H1 (cell line): ENCODE measurements at regions not wholly inside any gene's neighbourhood (a gene's known extent, or its start where the extent isn't known, plus 50 kb on each side); places are given as distances from the start of the nearest gene placed in this dataset.

Source experiments
- CTCF ChIA-PET: fragments of 300-600 bp; sonication (Branson Sonifier 250); formaldehyde crosslinking; loops from one replicate; lab custom pipeline; 2021; ENCODE audit not compliant: partially characterized antibody; lab: Charles Lee
- POLR2A ChIA-PET: fragments of 300-600 bp; sonication (Branson Sonifier 250); formaldehyde crosslinking; loops from one replicate; lab custom pipeline; 2021; ENCODE audit warnings: inconsistent platforms; ENCODE audit not compliant: partially characterized antibody; lab: Charles Lee
- DNase-seq, 2 experiments: peaks; one replicate each; pipeline versions ENCODE4 v3.0.0 to v3.0.0-alpha.2; 2010 to 2022; ENCODE audit warnings: low spot score in 2 of 2, low read depth in 1 of 2, mixed read lengths in 1 of 2
- FAIRE-seq: peaks from 2 replicates; lab custom pipeline; 2011; peaks lifted over from hg19 to GRCh38; lab: Jason Lieb, UNC
- H2AFZ ChIP-seq: 2 replicates; pipeline ENCODE4 v1.8.1; 2012; ENCODE audit warnings: low read length, inconsistent platforms
- H2AK5ac ChIP-seq: 2 replicates; pipeline ENCODE4 v1.6.1; 2013; ENCODE audit warnings: low read depth, low read length
- H2BK120ac ChIP-seq: replicated peaks from 2 replicates; pipeline ENCODE3; 2013; ENCODE audit warnings: low read depth, low read length, inconsistent platforms
- H2BK12ac ChIP-seq: 2 replicates; pipeline ENCODE4 v1.6.1; 2013; ENCODE audit warnings: low read depth, low read length
- H2BK15ac ChIP-seq: 2 replicates; pipeline ENCODE4 v1.6.1; 2013; ENCODE audit warnings: low read length
- H2BK20ac ChIP-seq: 2 replicates; pipeline ENCODE4 v1.6.1; 2013; ENCODE audit warnings: low read length
- H2BK5ac ChIP-seq: 2 replicates; pipeline ENCODE4 v1.6.1; 2013; ENCODE audit warnings: low read depth, low read length
- H3K14ac ChIP-seq: 2 replicates; pipeline ENCODE4 v1.6.1; 2013; ENCODE audit warnings: inconsistent platforms; ENCODE audit not compliant: insufficient read length
- H3K18ac ChIP-seq: 2 replicates; pipeline ENCODE4 v1.6.1; 2013; ENCODE audit warnings: low read length; ENCODE audit errors: extremely low read depth
- H3K23ac ChIP-seq: 2 replicates; pipeline ENCODE4 v1.6.1; 2013; ENCODE audit warnings: inconsistent platforms; ENCODE audit not compliant: insufficient read length
- H3K23me2 ChIP-seq: 2 replicates; pipeline ENCODE4 v1.6.1; 2013; ENCODE audit warnings: low read depth, low read length
- H3K27ac ChIP-seq: 2 replicates; pipeline ENCODE4 v1.6.1; 2011; ENCODE audit warnings: low read depth, low read length, inconsistent platforms
- H3K27me3 ChIP-seq, 4 experiments: replicated peaks in 1 of 4; 1 replicate in 1 of 4; 2 replicates in 3 of 4; pipeline versions ENCODE4 v1.6.1 to v1.8.1; 2011 to 2013; ENCODE audit warnings: low read length in 3 of 4, mild to moderate bottlenecking in 3 of 4, inconsistent platforms in 2 of 4, mixed read lengths in 2 of 4, moderate library complexity in 1 of 4; ENCODE audit not compliant: control insufficient read depth in 3 of 4, insufficient read depth in 3 of 4; ENCODE audit errors: extremely low read depth in 1 of 4
- H3K36me3 ChIP-seq, 4 experiments: 2 replicates each; pipeline versions ENCODE4 v1.6.1 to v1.8.1; 2011 to 2013; ENCODE audit warnings: mild to moderate bottlenecking in 4 of 4, low read length in 3 of 4, moderate library complexity in 2 of 4, control low read depth in 1 of 4, inconsistent platforms in 1 of 4; ENCODE audit not compliant: insufficient read depth in 4 of 4, control insufficient read depth in 2 of 4
- H3K4ac ChIP-seq: replicated peaks from 2 replicates; pipeline ENCODE3; 2013; ENCODE audit warnings: low read length, low read depth, mixed read lengths, inconsistent platforms; ENCODE audit not compliant: insufficient read length
- H3K4me1 ChIP-seq, 4 experiments: replicated peaks in 1 of 4; 1 replicate in 1 of 4; 2 replicates in 3 of 4; pipeline versions ENCODE4 v1.6.1 to v1.8.1; 2011 to 2013; ENCODE audit warnings: low read length in 3 of 4, inconsistent platforms in 2 of 4, mixed read lengths in 1 of 4; ENCODE audit not compliant: insufficient read depth in 4 of 4, control insufficient read depth in 3 of 4
- H3K4me2 ChIP-seq, 2 experiments: 2 replicates each; pipeline versions ENCODE4 v1.6.1 to v1.8.1; 2011 to 2013; ENCODE audit warnings: low read depth in 2 of 2, low read length in 2 of 2, control low read depth in 1 of 2, inconsistent platforms in 1 of 2, mild to moderate bottlenecking in 1 of 2; ENCODE audit not compliant: insufficient read depth in 1 of 2
- H3K4me3 ChIP-seq, 4 experiments: fragments of 200-600, 300-600 bp in 1 of 4; sonication (generic), shearing (Covaris generic), sonication (Bioruptor Twin) in 1 of 4; 2 replicates each; pipeline versions ENCODE4 v1.5.1 to v1.8.1; 2011 to 2016; ENCODE audit warnings: low read length in 4 of 4, low read depth in 3 of 4, control low read depth in 2 of 4, inconsistent platforms in 2 of 4, mild to moderate bottlenecking in 2 of 4, mixed read lengths in 1 of 4, moderate library complexity in 1 of 4; ENCODE audit not compliant: insufficient read depth in 2 of 4; ENCODE audit errors: extremely low read depth in 1 of 4
- H3K56ac ChIP-seq: replicated peaks from 2 replicates; pipeline ENCODE3; 2013; ENCODE audit warnings: low read depth, mild to moderate bottlenecking, mixed read lengths, low read length, inconsistent platforms; ENCODE audit not compliant: insufficient read length
- H3K79me1 ChIP-seq: 2 replicates; pipeline ENCODE4 v1.6.1; 2013; ENCODE audit warnings: low read depth, low read length, control low read depth
- H3K79me2 ChIP-seq, 2 experiments: 2 replicates each; pipeline versions ENCODE4 v1.6.1 to v1.8.1; 2012 to 2013; ENCODE audit warnings: low read length in 2 of 2, mild to moderate bottlenecking in 2 of 2, inconsistent platforms in 1 of 2; ENCODE audit not compliant: insufficient read depth in 2 of 2, control insufficient read depth in 1 of 2
- H3K9ac ChIP-seq, 4 experiments: replicated peaks in 1 of 4; 1 replicate in 1 of 4; 2 replicates in 3 of 4; pipeline versions ENCODE4 v1.6.1 to v1.8.1; 2011 to 2013; ENCODE audit warnings: low read depth in 3 of 4, low read length in 3 of 4, control low read depth in 2 of 4, mild to moderate bottlenecking in 2 of 4, moderate library complexity in 2 of 4, inconsistent platforms in 1 of 4; ENCODE audit errors: extremely low read depth in 1 of 4
- H3K9me3 ChIP-seq, 2 experiments: 2 replicates each; pipeline versions ENCODE4 v1.6.1 to v1.8.1; 2012 to 2013; ENCODE audit warnings: mild to moderate bottlenecking in 2 of 2, moderate library complexity in 2 of 2, control low read depth in 1 of 2, inconsistent platforms in 1 of 2, low read depth in 1 of 2, low read length in 1 of 2, mixed read lengths in 1 of 2; ENCODE audit not compliant: insufficient read depth in 2 of 2
- H4K20me1 ChIP-seq, 2 experiments: replicated peaks in 1 of 2; 2 replicates each; pipeline versions ENCODE3 to v1.8.1; 2011 to 2013; ENCODE audit warnings: inconsistent platforms in 2 of 2, low read length in 2 of 2, mild to moderate bottlenecking in 1 of 2; ENCODE audit not compliant: insufficient read depth in 2 of 2, control insufficient read depth in 1 of 2
- H4K5ac ChIP-seq: 2 replicates; pipeline ENCODE4 v1.6.1; 2013; ENCODE audit warnings: low read length, low read depth, mixed read lengths, inconsistent platforms; ENCODE audit not compliant: insufficient read length
- H4K8ac ChIP-seq: 2 replicates; pipeline ENCODE4 v1.8.0; 2013; ENCODE audit warnings: mild to moderate bottlenecking, moderate library complexity, low read length, inconsistent platforms; ENCODE audit not compliant: insufficient read depth; ENCODE audit errors: extremely low read depth
- H4K91ac ChIP-seq: replicated peaks from 2 replicates; pipeline ENCODE3; 2013; ENCODE audit warnings: low read length, mixed read lengths, inconsistent platforms; ENCODE audit not compliant: insufficient read length
- CBX5 ChIP-seq: fragments of 300-800, 300-1000 bp; sonication (generic); IDR thresholded peaks from 2 replicates; pipeline ENCODE4 v1.7.1; 2016; ENCODE audit warnings: antibody characterized with exemption, low read length, low read depth
- FOSL1 ChIP-seq: IDR thresholded peaks from 2 replicates; pipeline ENCODE4 v1.6.1; 2011; ENCODE audit warnings: mild to moderate bottlenecking, low read depth, low read length, moderate library complexity; ENCODE audit not compliant: insufficient read depth
- KDM5A ChIP-seq: fragments of 200-600 bp; IDR thresholded peaks from 2 replicates; pipeline ENCODE4 v1.7.1; 2012; ENCODE audit warnings: mild to moderate bottlenecking, low read length, inconsistent platforms, mixed read lengths
- RFX5 ChIP-seq: IDR thresholded peaks from 2 replicates; pipeline ENCODE4 v1.6.1; 2011; ENCODE audit warnings: low read depth, low read length, improper control_type of control experiment, borderline replicate concordance
- TCF12 ChIP-seq: IDR thresholded peaks from 2 replicates; pipeline ENCODE4 v1.6.1; 2011; ENCODE audit warnings: low read depth, mild to moderate bottlenecking, low read length
- ZNF274 ChIP-seq: IDR thresholded peaks from 2 replicates; pipeline ENCODE4 v1.7.0; 2012; ENCODE audit warnings: low read length, borderline replicate concordance; ENCODE audit errors: extremely low read depth
- WGBS, 2 experiments: shearing (Covaris generic) in 1 of 2; methylation state at CpG; one replicate each; pipeline versions ENCODE4 v1.1.6 to v1.1.7; 2013 to 2015; ENCODE audit warnings: low lambda C conversion rate in 2 of 2, mixed read lengths in 2 of 2, inconsistent platforms in 1 of 2, low coverage in 1 of 2, missing lambda C conversion rate in 1 of 2; ENCODE audit not compliant: insufficient replicate concordance in 2 of 2, insufficient coverage in 1 of 2, insufficient read length in 1 of 2; ENCODE audit errors: extremely low coverage in 1 of 2, missing lambda C conversion rate in 1 of 2; 5-methylcytosine and 5-hydroxymethylcytosine counted together
- TF ChIP-seq, protein P1 (sequence below): IDR thresholded peaks from 2 replicates; pipeline ENCODE4 v1.6.1; 2012; ENCODE audit warnings: inconsistent platforms
- TF ChIP-seq, protein P2 (sequence below): IDR thresholded peaks from 2 replicates; pipeline ENCODE4 v1.6.1; 2011; ENCODE audit warnings: low read depth, mild to moderate bottlenecking, low read length; ENCODE audit not compliant: insufficient read depth

DNA sequence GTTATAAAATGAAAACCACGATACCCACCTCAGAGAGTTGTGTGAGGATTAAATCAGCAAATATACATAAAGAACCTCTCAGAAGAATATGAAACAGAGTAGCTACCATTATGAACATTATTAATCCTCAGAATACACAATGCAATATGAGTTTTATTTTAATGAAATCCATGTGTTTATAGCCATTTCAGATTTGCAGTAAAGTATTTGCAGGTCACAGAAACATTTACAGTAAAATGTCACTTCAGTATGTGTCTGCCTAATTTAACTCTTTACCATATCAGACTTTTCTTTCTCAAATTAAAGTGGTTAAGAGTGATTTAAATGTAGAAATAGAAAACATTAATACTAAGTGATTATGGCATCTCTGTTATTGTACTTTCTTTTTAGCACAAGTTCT lies 365.2 kb upstream of the MPDZ start:
- H4K8ac ChIP-seq: no peak overlapping the region
- WGBS, 2 experiments: 88% methylated on average over 1 of the region's 1 CpG; no CpG with 5 or more reads in 1 of the 2 experiments
- H3K36me3 ChIP-seq: no peaks in the 10 kb centered on the region
- TF ChIP-seq KDM5A: no peak
- TF ChIP-seq RFX5: no peak
- no peak for TF ChIP-seq CBX5
- TF ChIP-seq, protein P1, sequence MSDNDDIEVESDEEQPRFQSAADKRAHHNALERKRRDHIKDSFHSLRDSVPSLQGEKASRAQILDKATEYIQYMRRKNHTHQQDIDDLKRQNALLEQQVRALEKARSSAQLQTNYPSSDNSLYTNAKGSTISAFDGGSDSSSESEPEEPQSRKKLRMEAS: no peak
- TF ChIP-seq TCF12: no peak
- no peak for TF ChIP-seq ZNF274
- no peak for TF ChIP-seq FOSL1
- TF ChIP-seq, protein P2, sequence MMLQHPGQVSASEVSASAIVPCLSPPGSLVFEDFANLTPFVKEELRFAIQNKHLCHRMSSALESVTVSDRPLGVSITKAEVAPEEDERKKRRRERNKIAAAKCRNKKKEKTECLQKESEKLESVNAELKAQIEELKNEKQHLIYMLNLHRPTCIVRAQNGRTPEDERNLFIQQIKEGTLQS: no peak
- H3K79me1 ChIP-seq: no peaks in the 10 kb centered on the region
- no peak overlapping the region for H2BK20ac ChIP-seq
- H4K5ac ChIP-seq: no peak overlapping the region
- H2BK5ac ChIP-seq: no peak overlapping the region
- H3K4ac ChIP-seq: no peak overlapping the region
- H2BK12ac ChIP-seq: no peak overlapping the region
- no peak overlapping the region for H3K23ac ChIP-seq
- H3K14ac ChIP-seq: no peak overlapping the region
- no peak for FAIRE-seq
- H4K91ac ChIP-seq: no peak overlapping the region
- no peak overlapping the region for H3K18ac ChIP-seq
- H2AFZ ChIP-seq: no peak overlapping the region
- H4K20me1 ChIP-seq: no peaks in the 10 kb centered on the region
- H3K79me2 ChIP-seq: no peaks in the 10 kb centered on the region
- no peaks in the 10 kb centered on the region for H3K23me2 ChIP-seq
- no peak overlapping the region for H2BK15ac ChIP-seq
- no peaks in the 10 kb centered on the region for H3K4me1 ChIP-seq
- no peaks in the 10 kb centered on the region for H3K27me3 ChIP-seq
- no peak overlapping the region for H3K56ac ChIP-seq
- H2AK5ac ChIP-seq: no peak overlapping the region
- no peak overlapping the region for H3K9ac ChIP-seq
- H2BK120ac ChIP-seq: no peak overlapping the region
- DNase-seq: no peak
- H3K9me3 ChIP-seq: peaks cover 0 to 3% of the 10 kb centered on the region in 2 experiments; a peak in 2 of 4 replicates
- H3K4me3 ChIP-seq: no peak overlapping the region
- no peak overlapping the region for H3K27ac ChIP-seq
- POLR2A ChIA-PET: no interaction called here
- no peak overlapping the region for H3K4me2 ChIP-seq
- CTCF ChIA-PET: no interaction called here
